Stimulated activated CD4-positive, alpha-beta T cell treated with anti-CD3 and anti-CD28 coated beads, Interleukin-12 subunit alpha, Interleukin-12 subunit beta, amount 100 ng/mL, for 24 hours (primary cell): ENCODE measurements at regions not wholly inside any gene's neighbourhood (a gene's known extent, or its start where the extent isn't known, plus 50 kb on each side); places are given as distances from the start of the nearest gene placed in this dataset.

Experiments
- DNase-seq, 2 experiments: peaks; one replicate each; pipeline ENCODE4 v3.0.0-alpha.2; 2020; ENCODE audit warnings: low read depth in 2 of 2

GRCh38 chr15:56868170-56868569 lies 50.3 kb upstream of the TCF12 start:
- no peak for DNase-seq

DNA sequence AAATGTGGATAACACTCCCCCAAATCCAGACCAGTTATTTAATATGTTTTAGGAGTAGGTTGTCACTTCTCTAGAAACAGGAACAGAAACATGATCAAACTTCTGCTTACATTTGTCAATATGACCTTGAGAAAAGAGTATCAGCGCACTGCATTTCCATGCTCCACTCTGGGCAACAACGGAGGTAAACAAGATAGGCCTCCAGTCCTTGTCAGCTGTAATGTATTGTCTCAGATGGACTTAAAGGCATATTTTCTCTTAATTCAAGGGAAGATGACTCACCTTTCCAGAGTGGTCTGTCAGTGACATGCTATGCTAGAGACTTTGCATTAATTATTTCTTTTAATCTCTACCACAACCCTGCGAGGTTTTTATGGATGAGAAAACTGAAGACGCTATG lies 51.6 kb upstream of the TCF12 start:
- no peak for DNase-seq

- no peak for DNase-seq
Measured at GRCh38 chr15:56857828-56858227, 60.6 kb upstream of the TCF12 start.

GRCh38 chr15:56856934-56857333 lies 61.5 kb upstream of the TCF12 start:
- no peak for DNase-seq

DNA sequence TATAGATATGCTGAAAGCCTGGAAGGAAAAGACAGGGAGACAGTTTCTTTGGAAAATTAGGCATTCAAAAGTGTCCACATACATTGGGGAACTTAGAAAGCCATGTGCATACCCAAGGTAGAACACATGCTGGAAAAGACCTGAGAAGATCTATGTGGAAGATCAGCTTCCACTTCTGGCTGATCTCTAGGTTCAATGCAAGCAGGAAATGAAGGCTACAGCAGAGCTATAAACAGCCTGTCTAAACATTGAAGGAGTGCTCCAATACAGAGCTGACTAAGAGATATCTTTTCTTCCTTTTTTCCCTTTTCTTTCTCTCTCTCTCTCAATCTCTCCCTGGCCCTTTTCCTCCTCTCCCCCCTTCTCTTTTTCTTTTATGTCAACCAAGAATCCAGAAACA lies 73.6 kb upstream of the TCF12 start:
- no peak for DNase-seq

- DNase-seq = no peak
Measured at GRCh38 chr15:56844471-56844870, 74.0 kb upstream of the TCF12 start.

DNA sequence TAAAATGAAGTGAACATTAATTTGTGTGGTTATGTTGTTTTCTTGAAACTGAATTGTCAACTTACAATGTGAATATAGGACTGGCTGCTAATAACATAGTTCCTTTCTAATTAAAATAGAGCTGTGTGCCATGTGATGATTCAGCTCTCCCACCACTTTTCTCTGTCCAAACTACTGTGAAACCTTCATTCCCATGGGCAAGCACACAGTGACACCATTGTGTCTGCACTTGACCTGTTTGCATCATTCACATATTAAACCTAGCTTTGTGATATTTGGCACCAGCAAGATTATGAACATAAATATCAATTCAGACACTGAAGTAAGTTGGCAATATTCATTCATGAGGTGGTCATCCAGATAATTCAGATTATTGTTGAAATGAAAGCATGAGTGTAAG lies 78.8 kb upstream of the TCF12 start:
- DNase-seq = no peak

DNA sequence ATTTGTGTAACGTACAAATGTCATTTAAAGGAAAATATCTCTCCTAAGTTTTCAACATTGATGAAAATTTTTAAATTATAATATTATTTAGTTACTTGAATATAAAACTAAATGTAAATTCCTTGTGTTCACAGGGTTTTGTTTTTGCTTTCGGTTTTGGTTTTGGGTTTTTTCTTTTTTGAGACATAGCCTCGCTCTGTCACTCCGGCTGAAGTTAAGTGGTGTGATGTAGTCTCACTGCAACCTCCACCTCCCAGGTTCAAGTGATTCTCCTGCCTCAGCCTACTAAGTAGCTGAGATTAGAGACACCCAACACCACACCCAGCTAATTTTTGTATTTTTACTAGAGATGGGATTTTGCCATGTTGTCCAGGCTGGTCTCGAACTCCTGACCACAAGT lies 79.3 kb upstream of the TCF12 start:
- no peak for DNase-seq

DNA sequence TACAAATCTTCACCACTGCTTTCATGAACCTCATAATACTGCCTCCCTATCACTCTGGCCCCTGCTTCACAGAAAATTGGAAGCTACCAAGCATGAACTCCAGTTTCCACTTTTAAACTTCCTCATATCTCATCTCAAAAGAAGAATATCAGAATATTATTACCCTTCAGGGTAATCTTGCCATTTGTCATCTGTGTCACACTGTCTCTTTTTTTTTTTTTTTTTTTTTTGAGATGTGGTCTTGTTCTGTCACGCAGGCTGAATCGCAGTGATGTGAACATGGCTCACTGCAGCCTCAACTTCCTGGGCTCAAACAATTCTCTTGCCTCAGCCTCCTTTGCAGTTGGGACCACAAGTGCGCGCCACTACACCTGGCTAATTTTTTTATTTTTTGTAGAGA lies 80.4 kb upstream of the TCF12 start:
- DNase-seq = no peak

GRCh38 chr15:56837273-56837672 lies 81.2 kb upstream of the TCF12 start:
- no peak for DNase-seq

DNA sequence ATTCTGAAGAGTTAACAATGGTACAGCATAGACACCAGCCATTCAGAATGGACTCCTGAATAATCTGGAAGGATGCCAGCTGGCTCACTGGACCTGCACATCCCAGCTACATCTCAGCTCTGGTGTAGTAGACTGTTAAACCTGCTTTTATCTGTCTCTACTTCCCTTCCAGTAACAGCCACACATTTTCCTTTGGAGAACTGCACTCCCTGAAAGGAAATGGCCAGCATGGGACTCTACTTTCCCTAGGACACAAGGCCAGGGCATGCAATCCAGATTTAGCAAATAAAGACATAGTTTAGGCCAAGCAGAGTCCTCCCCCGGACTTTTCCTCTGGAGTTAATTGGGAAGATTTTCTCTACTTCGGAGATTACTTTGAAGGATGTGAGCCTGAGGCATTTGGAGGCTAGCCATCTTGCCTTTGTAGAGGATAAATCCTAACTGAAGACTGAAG lies 82.7 kb upstream of the TCF12 start:
- DNase-seq = no peak

DNA sequence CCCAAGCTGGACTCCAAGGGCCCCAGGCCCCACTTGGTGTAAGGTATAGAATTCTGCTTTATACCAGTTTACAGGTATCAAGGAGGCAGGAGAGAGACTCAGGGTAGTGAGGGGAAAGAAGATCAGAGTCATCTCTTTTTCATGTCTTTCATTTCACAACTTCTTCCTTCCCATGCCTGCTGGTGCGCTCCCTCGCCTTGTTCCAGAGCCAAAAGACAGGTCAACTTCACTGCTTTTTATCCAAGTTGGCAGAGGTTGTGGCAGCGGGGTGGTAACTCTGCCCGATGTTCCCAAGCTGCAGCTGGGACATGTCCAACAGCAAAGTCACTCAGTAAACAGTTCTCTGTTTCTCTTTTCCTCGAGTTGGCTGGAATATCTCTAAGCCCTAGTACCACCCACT lies 86.3 kb upstream of the TCF12 start:
- no peak for DNase-seq

GRCh38 chr15:56831467-56832005 lies 86.9 kb upstream of the TCF12 start:
- DNase-seq = no peak

DNA sequence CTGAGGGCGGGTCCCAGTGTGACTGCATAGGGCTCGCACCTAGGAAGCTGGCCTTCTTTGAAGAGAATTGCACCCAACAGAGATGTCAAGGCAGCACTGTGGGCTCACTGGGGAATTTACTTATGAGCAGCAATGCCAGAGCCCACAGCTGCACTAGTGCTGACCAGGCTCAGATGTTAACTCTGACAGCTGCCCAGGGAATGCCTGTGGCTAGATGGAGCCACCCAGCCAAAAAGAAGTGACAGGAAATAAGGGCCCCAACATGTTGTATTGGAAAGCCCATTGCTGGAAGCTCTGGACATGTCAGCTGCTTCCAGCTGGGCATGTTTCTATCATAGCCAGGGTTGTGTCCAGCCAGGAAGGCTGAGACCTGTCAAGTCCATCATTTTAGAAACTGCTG lies 90.9 kb upstream of the ZNF280D start:
- no peak for DNase-seq

GRCh38 chr15:56821721-56822425 lies 88.6 kb upstream of the ZNF280D start:
- peak in 1 of 2 experiments; percentile 20 for DNase-seq

- DNase-seq = no peak
Measured at GRCh38 chr15:56820333-56820732, 87.0 kb upstream of the ZNF280D start.

- no peak for DNase-seq
Measured at GRCh38 chr15:56817321-56818080, 84.2 kb upstream of the ZNF280D start.

DNA sequence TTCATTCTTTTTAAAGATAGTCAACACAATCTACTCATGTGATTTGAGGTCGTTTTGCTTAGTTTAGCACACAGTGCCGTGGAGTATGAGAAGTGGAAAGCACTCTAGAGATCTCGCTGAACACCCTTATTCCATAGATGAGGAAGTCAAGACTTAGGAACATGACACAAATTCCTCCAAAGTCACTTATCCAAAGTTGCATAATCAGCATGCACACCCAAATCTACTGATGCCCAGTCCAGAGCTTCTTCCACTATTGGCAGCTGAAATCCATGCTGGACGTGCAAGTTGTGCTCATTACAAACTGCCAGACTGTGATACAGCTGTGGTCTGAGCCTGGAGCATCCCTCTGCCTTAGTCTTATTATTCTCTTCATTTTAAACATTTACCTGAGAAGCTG lies 83.5 kb upstream of the ZNF280D start:
- no peak for DNase-seq

DNA sequence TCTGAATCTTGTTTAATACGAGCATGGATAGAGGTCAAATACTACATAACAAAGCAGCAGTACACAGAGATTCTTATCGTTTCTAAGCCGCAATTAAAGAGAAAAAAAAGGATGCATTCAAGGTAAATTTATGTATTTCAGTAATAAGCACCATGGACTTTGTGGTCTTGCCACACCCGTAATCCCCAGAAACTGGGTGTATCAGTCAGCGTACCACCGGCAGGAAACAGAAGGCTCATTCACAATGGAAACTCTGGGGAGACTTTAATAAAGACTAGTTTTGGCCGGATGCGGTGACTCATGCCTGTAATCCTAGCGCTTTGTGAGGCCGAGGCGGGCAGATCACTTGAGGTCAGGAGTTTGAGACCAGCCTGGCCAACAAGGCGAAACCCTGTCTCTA lies 81.9 kb upstream of the ZNF280D start:
- DNase-seq = no peak

GRCh38 chr15:56814429-56814828 lies 81.1 kb upstream of the ZNF280D start:
- DNase-seq = no peak

- DNase-seq = no peak
Measured at GRCh38 chr15:56813995-56814394, 80.7 kb upstream of the ZNF280D start.

GRCh38 chr15:56812961-56813360 lies 79.7 kb upstream of the ZNF280D start:
- no peak for DNase-seq

DNA sequence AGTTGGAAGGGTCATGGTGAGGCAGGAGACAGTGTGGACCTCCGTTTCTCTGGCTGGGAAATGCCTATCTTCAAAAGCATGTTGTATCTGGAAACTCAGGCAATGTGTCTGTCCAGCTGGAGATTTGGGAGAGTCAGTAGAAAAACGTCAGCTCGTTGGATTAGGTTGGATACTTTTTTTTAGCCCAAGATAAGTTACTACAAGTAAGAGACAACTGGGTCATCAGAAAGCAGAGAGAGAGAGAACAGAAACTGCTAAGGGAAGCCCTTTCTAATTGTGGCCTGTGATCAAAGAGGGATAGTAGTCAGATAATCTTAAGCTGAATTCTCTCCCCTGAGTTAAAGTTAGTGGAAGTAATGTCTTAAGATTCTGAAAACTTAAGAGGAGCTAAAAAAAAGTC lies 78.9 kb upstream of the ZNF280D start:
- DNase-seq = no peak
